Lower leg skin (tissue), 4 donors: ENCODE measurements at regions not wholly inside any gene's neighbourhood (a gene's known extent, or its start where the extent isn't known, plus 50 kb on each side); places are given as distances from the start of the nearest gene placed in this dataset.

Source experiments
- DNase-seq, 2 donors: peaks; one replicate each; pipeline ENCODE4 v3.0.0-alpha.2; 2019; ENCODE audit warnings: low spot score in 2 of 2
- H3K4me3 ChIP-seq: fragments of 200-600 bp; sonication (generic); 2 replicates; pipeline ENCODE4 v1.5.1; 2017; ENCODE audit warnings: mild to moderate bottlenecking, low read depth; ENCODE audit not compliant: poor library complexity, severe bottlenecking
- CTCF ChIP-seq, 3 donors: fragments of 450-650 bp; IDR thresholded peaks; one replicate each; pipeline ENCODE4 v1.5.1; 2016; ENCODE audit warnings: antibody characterized with exemption in 3 of 3, mild to moderate bottlenecking in 3 of 3, moderate library complexity in 2 of 3
- POLR2A ChIP-seq, 2 donors: fragments of 450-650 bp; IDR thresholded peaks; one replicate each; pipeline ENCODE4 v1.6.1; 2016 to 2017; ENCODE audit warnings: antibody characterized with exemption in 2 of 2, mild to moderate bottlenecking in 1 of 2, moderate library complexity in 1 of 2
- WGBS, 2 donors: methylation state at CpG; one replicate each; pipeline ENCODE4 v1.1.5; 2018; 5-methylcytosine and 5-hydroxymethylcytosine counted together
- intact Hi-C: fragments of 100-400 bp; cut with DNase I; formaldehyde crosslinking; loops from one replicate; pipeline ENCODE4 v1.15.0; 2023; ENCODE audit warnings: low total_unique reads

- intact Hi-C loops: no loop called here
- DNase-seq: no peak
- TF ChIP-seq POLR2A (IDR thresholded peaks at IDR 0.05) (no peak), CTCF (IDR thresholded peaks at IDR 0.05) (no peak)
- 71 to 85% methylated on average over 1 of the region's 1 CpG for WGBS, 2 donors
- no peak overlapping the region for H3K4me3 ChIP-seq
These were observed 85.5 kb upstream of the BARHL2 start for GRCh38 chr1:90802622-90803021.

- intact Hi-C loops: no loop called here
- DNase-seq: no peak
- WGBS, 2 donors: 43 to 61% methylated on average over 6 of the region's 6 CpGs
- no peak for TF ChIP-seq POLR2A (IDR thresholded peaks at IDR 0.05)
- TF ChIP-seq CTCF (IDR thresholded peaks at IDR 0.05): no peak
- H3K4me3 ChIP-seq: no peak overlapping the region
These were observed 83.1 kb upstream of the BARHL2 start for GRCh38 chr1:90800012-90800717.

GRCh38 chr1:90799326-90799725 is 82.2 kb upstream of the BARHL2 start:
- H3K4me3 ChIP-seq: no peak overlapping the region
- TF ChIP-seq POLR2A (IDR thresholded peaks at IDR 0.05) (no peak), CTCF (IDR thresholded peaks at IDR 0.05) (no peak)
- WGBS, 2 donors: 89% methylated on average over 8 of the region's 8 CpGs
- DNase-seq: no peak
- intact Hi-C loops: no loop called here

- DNase-seq: no peak
- H3K4me3 ChIP-seq: no peak overlapping the region
- intact Hi-C loops: no loop called here
- WGBS, 2 donors: 61 to 69% methylated on average over 2 of the region's 2 CpGs
- TF ChIP-seq POLR2A (IDR thresholded peaks at IDR 0.05): no peak
- TF ChIP-seq CTCF (IDR thresholded peaks at IDR 0.05): no peak
These were observed 81.8 kb upstream of the BARHL2 start for GRCh38 chr1:90798883-90799282.

DNA sequence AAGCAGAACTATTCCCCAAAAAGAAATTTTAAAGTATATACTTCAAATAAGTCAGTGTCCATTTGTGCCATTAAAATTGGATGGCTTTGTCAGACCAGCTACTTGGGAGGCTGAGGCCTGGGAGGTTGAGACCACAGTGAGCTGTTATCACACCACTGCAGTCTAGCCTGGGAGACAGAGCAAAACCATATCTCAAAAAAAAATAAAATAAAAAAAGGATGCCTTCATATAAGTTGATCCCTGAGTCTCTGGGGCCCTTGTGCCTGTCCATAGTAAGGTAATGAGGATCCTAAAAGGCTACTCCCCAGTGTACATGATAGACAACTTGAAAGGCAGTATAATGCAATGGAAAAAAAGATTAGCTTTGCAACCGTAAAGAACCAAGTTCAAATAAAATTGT is 81.2 kb upstream of the BARHL2 start:
- intact Hi-C loops: no loop called here
- 92 to 94% methylated on average over 1 of the region's 1 CpG for WGBS, 2 donors
- no peak for DNase-seq
- no peak overlapping the region for H3K4me3 ChIP-seq
- TF ChIP-seq CTCF (IDR thresholded peaks at IDR 0.05) (no peak), POLR2A (IDR thresholded peaks at IDR 0.05) (no peak)

- no peak for DNase-seq
- WGBS, 2 donors: 40 to 55% methylated on average over 2 of the region's 2 CpGs
- no peak overlapping the region for H3K4me3 ChIP-seq
- intact Hi-C loops: no loop called here
- TF ChIP-seq CTCF (IDR thresholded peaks at IDR 0.05): no peak
- TF ChIP-seq POLR2A (IDR thresholded peaks at IDR 0.05): no peak
These were observed 78.3 kb upstream of the BARHL2 start for GRCh38 chr1:90795431-90795830.
